Keratinocyte (primary cell): ENCODE measurements at regions not wholly inside any gene's neighbourhood (a gene's known extent, or its start where the extent isn't known, plus 50 kb on each side); places are given as distances from the start of the nearest gene placed in this dataset.

Source experiments
- DNase-seq: peaks from one replicate; pipeline ENCODE4 v3.0.0-alpha.2; 2011; ENCODE audit warnings: low read depth, missing footprints, low spot score
- FAIRE-seq: peaks from 2 replicates; lab custom pipeline; 2011; peaks lifted over from hg19 to GRCh38; lab: Jason Lieb, UNC
- H2AFZ ChIP-seq: 2 replicates; pipeline ENCODE4 v1.6.0; 2012; ENCODE audit warnings: low read length, control low read depth, inconsistent platforms; ENCODE audit not compliant: control insufficient read depth
- H3K27ac ChIP-seq: 2 replicates; pipeline ENCODE4 v1.5.1; 2011; ENCODE audit warnings: low read length; ENCODE audit not compliant: control insufficient read depth, insufficient read depth
- H3K27me3 ChIP-seq: 3 replicates; pipeline ENCODE4 v1.6.0; 2011; ENCODE audit warnings: low read length; ENCODE audit not compliant: control insufficient read depth, insufficient read depth; ENCODE audit errors: extremely low read depth
- H3K36me3 ChIP-seq, 2 experiments: 2 replicates in 1 of 2; 3 replicates in 1 of 2; pipeline ENCODE4 v1.5.1; 2011; ENCODE audit warnings: low read length in 2 of 2, mild to moderate bottlenecking in 1 of 2; ENCODE audit not compliant: control insufficient read depth in 2 of 2, insufficient read depth in 2 of 2; ENCODE audit errors: extremely low read depth in 1 of 2
- H3K4me1 ChIP-seq: 3 replicates; pipeline ENCODE4 v1.5.1; 2011; ENCODE audit warnings: low read length; ENCODE audit not compliant: control insufficient read depth, insufficient read depth; ENCODE audit errors: extremely low read depth
- H3K4me2 ChIP-seq: 3 replicates; pipeline ENCODE4 v1.6.0; 2011; ENCODE audit warnings: low read depth, low read length; ENCODE audit not compliant: control insufficient read depth, insufficient read depth; ENCODE audit errors: extremely low read depth
- H3K4me3 ChIP-seq, 3 experiments: fragments of 200-600 bp in 1 of 3; sonication (generic) in 1 of 3; 2 replicates in 2 of 3; 3 replicates in 1 of 3; pipeline ENCODE4 v1.5.1; 2011 to 2016; ENCODE audit warnings: low read length in 3 of 3, mild to moderate bottlenecking in 3 of 3, control low read depth in 2 of 3, inconsistent platforms in 1 of 3, low read depth in 1 of 3, mixed read lengths in 1 of 3, mixed run types in 1 of 3, moderate library complexity in 1 of 3; ENCODE audit not compliant: control insufficient read depth in 2 of 3, insufficient read depth in 2 of 3; ENCODE audit errors: extremely low read depth in 1 of 3
- H3K79me2 ChIP-seq: 2 replicates; pipeline ENCODE4 v1.6.0; 2012; ENCODE audit warnings: low read length; ENCODE audit not compliant: control insufficient read depth, insufficient read depth
- H3K9ac ChIP-seq: 3 replicates; pipeline ENCODE4 v1.6.0; 2011; ENCODE audit warnings: low read length; ENCODE audit not compliant: control insufficient read depth, insufficient read depth; ENCODE audit errors: extremely low read depth
- H3K9me1 ChIP-seq: 3 replicates; pipeline ENCODE4 v1.6.0; 2011; ENCODE audit warnings: low read length; ENCODE audit not compliant: control insufficient read depth, insufficient read depth; ENCODE audit errors: extremely low read depth
- H3K9me3 ChIP-seq: 2 replicates; pipeline ENCODE4 v1.5.1; 2012; ENCODE audit warnings: low read depth, low read length; ENCODE audit not compliant: control insufficient read depth
- H4K20me1 ChIP-seq: 3 replicates; pipeline ENCODE4 v1.6.0; 2011; ENCODE audit warnings: low read length; ENCODE audit not compliant: control insufficient read depth, insufficient read depth; ENCODE audit errors: extremely low read depth
- EZH2 ChIP-seq: IDR thresholded peaks from one replicate; pipeline ENCODE4 v1.6.1; 2012; ENCODE audit warnings: inconsistent platforms, mild to moderate bottlenecking, low read length, moderate library complexity
- dilution Hi-C: fragments of 300-500 bp; cut with MboI; formaldehyde crosslinking; loops from one replicate; pipeline ENCODE4 v1.7.0; 2020; ENCODE audit warnings: low sequenced_read_pairs; ENCODE audit not compliant: extremely low pct_ligation_motif_present
- TF ChIP-seq, protein P1 (sequence below), 3 experiments: IDR thresholded peaks in 1 of 3; conservative IDR thresholded peaks in 1 of 3; optimal IDR thresholded peaks in 1 of 3; 2 replicates in 2 of 3; 3 replicates in 1 of 3; pipeline versions ENCODE3 to v1.5.1; 2011; ENCODE audit warnings: low read length in 3 of 3, mild to moderate bottlenecking in 3 of 3, moderate library complexity in 2 of 3, control low read depth in 1 of 3, inconsistent platforms in 1 of 3; ENCODE audit not compliant: insufficient read depth in 2 of 3; ENCODE audit errors: extremely low read depth in 1 of 3

GRCh38 chr13:29975283-29975682, 124.9 kb upstream of the UBL3 start:
- DNase-seq (no peak), FAIRE-seq (no peak)
- H3K79me2 ChIP-seq, result no peaks in the 10 kb centered on the region
- H2AFZ ChIP-seq, result no peak overlapping the region
- TF ChIP-seq EZH2, result no peak
- TF ChIP-seq, protein P1, sequence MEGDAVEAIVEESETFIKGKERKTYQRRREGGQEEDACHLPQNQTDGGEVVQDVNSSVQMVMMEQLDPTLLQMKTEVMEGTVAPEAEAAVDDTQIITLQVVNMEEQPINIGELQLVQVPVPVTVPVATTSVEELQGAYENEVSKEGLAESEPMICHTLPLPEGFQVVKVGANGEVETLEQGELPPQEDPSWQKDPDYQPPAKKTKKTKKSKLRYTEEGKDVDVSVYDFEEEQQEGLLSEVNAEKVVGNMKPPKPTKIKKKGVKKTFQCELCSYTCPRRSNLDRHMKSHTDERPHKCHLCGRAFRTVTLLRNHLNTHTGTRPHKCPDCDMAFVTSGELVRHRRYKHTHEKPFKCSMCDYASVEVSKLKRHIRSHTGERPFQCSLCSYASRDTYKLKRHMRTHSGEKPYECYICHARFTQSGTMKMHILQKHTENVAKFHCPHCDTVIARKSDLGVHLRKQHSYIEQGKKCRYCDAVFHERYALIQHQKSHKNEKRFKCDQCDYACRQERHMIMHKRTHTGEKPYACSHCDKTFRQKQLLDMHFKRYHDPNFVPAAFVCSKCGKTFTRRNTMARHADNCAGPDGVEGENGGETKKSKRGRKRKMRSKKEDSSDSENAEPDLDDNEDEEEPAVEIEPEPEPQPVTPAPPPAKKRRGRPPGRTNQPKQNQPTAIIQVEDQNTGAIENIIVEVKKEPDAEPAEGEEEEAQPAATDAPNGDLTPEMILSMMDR (optimal IDR thresholded peaks at IDR 0.05 in 1 of 3, IDR thresholded peaks at IDR 0.05 in 1 of 3, conservative IDR thresholded peaks at IDR 0.05 in 1 of 3; ENCODE audit: extremely low read depth in 1 of 3, insufficient read depth in 2 of 3, low read length in 3 of 3), result no peak
- H3K27me3 ChIP-seq, result no peaks in the 10 kb centered on the region
- dilution Hi-C loops, result no loop called here
- no peaks in the 10 kb centered on the region for H3K9me3 ChIP-seq
- H3K9me1 ChIP-seq, result no peaks in the 10 kb centered on the region
- H3K4me1 ChIP-seq, result no peaks in the 10 kb centered on the region
- H4K20me1 ChIP-seq, result no peaks in the 10 kb centered on the region
- no peak overlapping the region for H3K9ac ChIP-seq
- no peak overlapping the region for H3K4me3 ChIP-seq
- H3K27ac ChIP-seq, result no peak overlapping the region
- H3K4me2 ChIP-seq, result no peak overlapping the region
- no peaks in the 10 kb centered on the region for H3K36me3 ChIP-seq

- TF ChIP-seq EZH2, result no peak
- TF ChIP-seq, protein P1 (optimal IDR thresholded peaks at IDR 0.05 in 1 of 3, IDR thresholded peaks at IDR 0.05 in 1 of 3, conservative IDR thresholded peaks at IDR 0.05 in 1 of 3; ENCODE audit: extremely low read depth in 1 of 3, insufficient read depth in 2 of 3, low read length in 3 of 3), result no peak
- DNase-seq (no peak), FAIRE-seq (no peak)
- Histone ChIP-seq H3K4me1 (no peaks in the 10 kb centered on the region), H3K27ac (no peak overlapping the region), H3K4me3 (no peak overlapping the region), H3K36me3 (no peaks in the 10 kb centered on the region), H3K9me3 (no peaks in the 10 kb centered on the region), H3K79me2 (no peaks in the 10 kb centered on the region), H3K9ac (no peak overlapping the region), H3K4me2 (no peak overlapping the region), H3K27me3 (no peaks in the 10 kb centered on the region), H2AFZ (no peak overlapping the region), H4K20me1 (no peaks in the 10 kb centered on the region), H3K9me1 (no peaks in the 10 kb centered on the region)
- dilution Hi-C loops, result no loop called here
Measured at GRCh38 chr13:29969286-29969685, 118.9 kb upstream of the UBL3 start.
